ENCODE measurements at regions not wholly inside any gene's neighbourhood (a gene's known extent, or its start where the extent isn't known, plus 50 kb on each side); places are given as distances from the start of the nearest gene placed in this dataset.

DNA sequence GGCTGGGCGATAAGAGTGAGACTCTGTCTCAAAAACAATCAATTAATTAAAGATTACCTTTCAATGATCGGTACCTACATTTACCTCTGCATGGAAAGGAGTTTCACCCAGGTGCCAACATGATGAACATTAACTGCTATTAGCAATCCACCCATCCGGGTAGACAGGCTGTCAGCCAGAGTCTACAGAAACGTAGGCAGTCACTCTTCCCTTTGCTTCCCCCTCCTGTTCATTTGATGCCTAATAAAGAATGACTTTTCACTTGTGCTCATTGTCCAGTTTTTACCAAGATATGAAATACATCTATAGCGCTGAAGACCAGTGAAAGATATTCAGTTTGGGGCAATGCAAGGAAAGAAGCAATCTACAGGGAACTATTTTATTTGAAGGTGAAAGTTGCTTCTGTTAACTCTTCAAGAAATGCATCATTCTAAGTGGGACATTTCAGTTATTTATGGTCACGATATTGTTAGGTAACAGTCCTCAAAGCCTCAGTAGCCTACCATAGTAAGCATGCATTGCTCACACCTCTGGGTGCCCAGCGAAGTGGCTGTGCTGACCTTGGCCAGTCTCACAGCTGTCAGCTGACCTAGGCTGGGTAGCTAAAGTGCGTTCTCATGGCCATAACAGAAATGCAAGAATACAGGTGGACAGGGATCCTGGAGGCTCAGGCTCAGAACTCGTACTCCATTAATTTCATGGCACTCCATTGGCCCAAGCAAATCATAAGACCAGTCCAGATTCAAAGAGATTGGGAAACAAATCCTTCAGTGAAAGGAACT is 87.2 kb upstream of the DMRT1 start:
- TF ChIP-seq, protein P1, sequence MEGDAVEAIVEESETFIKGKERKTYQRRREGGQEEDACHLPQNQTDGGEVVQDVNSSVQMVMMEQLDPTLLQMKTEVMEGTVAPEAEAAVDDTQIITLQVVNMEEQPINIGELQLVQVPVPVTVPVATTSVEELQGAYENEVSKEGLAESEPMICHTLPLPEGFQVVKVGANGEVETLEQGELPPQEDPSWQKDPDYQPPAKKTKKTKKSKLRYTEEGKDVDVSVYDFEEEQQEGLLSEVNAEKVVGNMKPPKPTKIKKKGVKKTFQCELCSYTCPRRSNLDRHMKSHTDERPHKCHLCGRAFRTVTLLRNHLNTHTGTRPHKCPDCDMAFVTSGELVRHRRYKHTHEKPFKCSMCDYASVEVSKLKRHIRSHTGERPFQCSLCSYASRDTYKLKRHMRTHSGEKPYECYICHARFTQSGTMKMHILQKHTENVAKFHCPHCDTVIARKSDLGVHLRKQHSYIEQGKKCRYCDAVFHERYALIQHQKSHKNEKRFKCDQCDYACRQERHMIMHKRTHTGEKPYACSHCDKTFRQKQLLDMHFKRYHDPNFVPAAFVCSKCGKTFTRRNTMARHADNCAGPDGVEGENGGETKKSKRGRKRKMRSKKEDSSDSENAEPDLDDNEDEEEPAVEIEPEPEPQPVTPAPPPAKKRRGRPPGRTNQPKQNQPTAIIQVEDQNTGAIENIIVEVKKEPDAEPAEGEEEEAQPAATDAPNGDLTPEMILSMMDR (IDR thresholded peaks at IDR 0.05): no peak
- TF ChIP-seq POLR2A (IDR thresholded peaks at IDR 0.05): no peak
- no peak for TF ChIP-seq EP300 (IDR thresholded peaks at IDR 0.05)
